Non-pigmented ciliary epithelial cell (primary cell): ENCODE measurements at regions not wholly inside any gene's neighbourhood (a gene's known extent, or its start where the extent isn't known, plus 50 kb on each side); places are given as distances from the start of the nearest gene placed in this dataset.
A peak's percentile ranks its signal among the peaks of the same experiment; 100 is the strongest.
"Not testable (repeated sequence)": the region's sequence is repeated elsewhere in the genome, so short reads cannot be mapped to it uniquely, and the experiment has no call there.

Source experiments
- DNase-seq: peaks from one replicate; pipeline ENCODE4 v3.0.0-alpha.2; 2010; ENCODE audit warnings: low read depth

DNA sequence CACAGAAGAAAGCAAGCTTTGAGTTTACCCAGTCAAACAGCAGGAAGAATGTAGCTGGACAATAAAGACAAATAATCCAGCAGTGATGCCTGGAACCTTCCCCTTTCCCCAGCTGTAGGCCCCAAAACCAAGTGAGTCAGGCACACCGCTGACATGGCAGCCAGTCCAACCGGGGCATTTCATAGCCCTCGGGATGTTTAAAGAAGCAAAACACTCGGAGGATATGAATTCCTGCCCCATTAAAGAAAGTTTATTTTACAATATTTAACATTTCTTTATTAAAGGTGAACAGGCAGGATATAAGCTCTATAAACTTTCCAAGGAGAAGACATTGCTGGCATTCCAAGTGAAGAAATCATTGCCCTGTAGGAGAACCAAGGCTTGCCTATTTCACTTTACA is 507.6 kb upstream of the TNP1 start:
- DNase-seq: no peak

DNA sequence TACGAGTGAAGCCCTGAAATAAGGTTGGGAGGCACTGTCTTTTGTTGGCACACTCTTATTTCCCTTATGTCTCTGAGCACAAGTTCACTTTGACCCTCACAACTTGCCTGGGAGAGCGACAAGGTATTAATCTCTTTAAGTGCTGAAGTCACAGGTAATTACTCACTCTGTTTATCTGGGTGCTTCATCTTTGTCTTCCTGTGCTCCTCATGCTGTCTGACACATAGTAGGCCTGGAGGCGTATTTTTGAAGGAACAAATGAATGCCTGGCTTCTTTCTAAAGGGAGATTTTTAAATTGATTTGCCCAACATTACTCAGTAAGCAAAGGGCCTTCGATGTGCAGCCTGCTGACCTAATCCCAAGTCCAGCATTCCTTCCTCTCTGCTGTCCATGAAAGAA is 507.1 kb upstream of the TNP1 start:
- no peak for DNase-seq

DNA sequence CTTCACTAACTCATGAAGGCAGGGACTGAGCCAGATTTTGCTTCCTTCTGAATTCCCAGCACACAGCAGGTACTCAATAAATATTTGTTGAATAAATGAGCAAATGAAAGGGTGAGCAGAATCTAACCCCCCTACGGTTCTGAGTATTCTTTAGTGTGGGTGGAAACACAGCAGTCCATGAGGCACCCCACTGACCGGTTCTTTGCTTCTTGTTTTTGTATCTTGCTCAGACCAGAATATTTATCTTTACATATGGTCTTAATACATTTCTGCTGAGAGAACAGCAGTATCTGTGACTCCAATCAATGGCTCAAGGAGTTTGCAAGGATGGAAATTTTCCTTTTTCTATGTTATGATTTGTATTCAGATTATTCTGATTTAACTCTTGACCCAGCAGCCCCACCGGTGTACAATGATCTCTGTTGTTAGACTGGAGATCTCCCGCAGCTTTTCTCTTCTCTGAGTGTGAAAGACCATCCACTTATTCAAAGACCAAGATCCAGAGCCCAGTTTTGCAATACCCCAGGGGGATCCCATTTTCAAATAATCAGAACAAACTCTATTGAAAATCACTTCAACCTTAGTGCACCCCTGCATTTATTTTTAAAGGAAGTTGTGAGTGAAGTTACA is 506.5 kb upstream of the TNP1 start:
- DNase-seq: no peak

DNA sequence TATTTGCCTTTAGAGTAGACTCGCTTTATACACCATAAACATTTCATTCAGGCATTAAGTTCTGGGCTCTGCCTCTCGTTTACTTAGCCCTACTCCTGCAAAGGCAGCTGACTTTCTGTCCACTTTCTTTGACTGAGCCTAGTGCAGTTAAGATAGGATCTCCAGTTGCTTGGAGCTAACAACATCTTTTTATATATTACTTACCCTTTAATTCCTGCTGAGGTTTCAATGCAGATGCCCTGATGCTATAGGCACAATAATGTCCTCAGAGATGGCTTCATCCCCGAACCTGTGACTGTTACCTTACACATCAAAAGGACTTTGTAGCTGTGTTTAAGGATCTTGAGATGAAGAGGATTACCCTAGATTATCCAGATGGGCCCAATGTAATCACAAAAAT is 505.8 kb upstream of the TNP1 start:
- DNase-seq: no peak

DNA sequence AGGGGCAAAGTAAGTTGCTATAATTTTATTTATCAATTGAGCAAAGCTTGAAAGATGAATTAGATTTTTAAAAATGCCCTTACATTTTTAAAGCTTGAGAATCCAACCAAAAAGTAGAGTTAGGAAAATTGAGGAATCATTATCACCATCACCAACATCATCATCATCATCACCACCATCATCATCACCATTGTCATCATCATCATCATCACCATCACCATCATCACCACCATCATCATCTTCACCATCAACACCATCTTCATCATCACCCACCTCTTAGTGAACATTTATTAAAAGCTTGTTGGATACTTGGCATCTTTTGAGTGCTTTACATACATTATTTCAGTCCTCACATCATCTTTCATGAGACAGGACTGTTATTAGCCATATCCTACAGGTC is 504.4 kb upstream of the TNP1 start:
- DNase-seq: no peak

DNA sequence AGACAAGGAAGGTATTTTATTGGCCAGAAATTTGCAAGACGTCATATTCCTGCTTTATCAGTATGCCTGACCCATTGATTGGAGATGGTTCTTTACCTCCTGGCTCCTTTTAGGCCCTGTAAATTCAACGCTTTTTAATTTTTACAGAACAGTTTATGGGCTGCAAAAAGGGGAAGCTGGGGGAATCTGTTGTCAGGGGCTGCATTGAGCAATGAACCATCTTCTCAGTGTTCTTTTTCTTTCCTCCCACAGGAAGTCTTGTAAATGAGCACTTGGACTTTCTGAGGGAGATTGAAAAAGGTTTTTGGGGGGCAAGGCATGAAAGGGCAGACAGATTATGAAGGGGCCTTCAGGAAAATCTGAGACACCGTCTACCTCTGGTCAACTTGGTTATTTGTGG is 503.6 kb upstream of the TNP1 start:
- no peak for DNase-seq

DNA sequence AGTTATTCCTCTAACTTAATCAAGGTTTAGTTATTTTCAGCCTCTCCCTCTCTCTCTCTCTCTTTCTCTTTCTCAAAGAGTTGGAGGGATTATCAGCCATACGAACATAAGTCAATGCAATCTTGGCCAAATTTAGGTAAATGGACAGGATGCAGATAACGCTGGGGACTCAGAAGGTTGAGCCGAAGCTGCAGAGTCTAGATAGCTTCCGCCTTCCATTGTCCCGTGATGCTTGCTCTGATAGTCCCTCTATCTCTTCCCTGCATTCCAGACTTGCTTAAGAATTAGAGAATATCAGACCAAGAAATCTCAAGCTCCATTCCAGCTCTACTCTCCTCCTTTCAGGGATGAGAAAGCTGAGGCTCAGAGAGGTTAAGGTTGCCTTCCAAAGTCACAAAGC is 502.8 kb upstream of the TNP1 start:
- no peak for DNase-seq

DNA sequence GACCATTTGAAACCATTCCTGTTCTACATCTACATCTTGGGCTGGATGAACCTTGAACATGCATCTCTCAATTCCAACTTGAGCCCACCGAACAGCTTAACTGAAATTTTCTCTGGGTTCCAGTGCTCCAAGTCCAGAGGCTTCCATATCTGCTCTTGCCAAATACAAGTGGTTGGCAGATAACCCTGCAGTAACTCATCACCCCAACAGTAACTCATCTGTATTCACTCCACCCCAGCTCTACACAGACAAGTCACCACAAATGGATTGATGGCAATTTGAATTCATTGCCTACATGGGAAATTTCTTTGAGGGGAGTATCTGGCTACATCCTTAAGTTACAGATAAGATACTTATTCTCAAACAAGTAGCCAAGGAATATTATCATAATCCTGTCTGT is 502.4 kb upstream of the TNP1 start:
- DNase-seq: no peak

DNA sequence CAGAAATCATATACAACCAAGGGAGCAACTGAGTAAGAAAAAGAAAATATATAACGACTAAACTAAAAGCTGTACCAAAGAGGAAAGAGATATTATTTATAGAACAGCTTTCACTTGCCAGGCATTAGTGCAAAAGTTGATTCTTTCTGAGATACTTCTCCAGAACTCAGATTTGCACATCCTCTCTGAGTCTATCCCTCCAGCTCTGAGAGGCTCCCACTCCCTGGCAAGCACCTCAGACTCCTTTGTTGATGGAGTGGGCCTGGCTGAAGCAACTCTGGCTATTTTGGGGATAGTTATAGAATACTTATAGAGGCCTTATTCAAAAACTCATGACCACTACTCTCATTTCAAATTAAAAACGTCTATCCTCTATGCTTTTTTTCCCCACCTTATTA is 501.6 kb upstream of the TNP1 start:
- no peak for DNase-seq

DNA sequence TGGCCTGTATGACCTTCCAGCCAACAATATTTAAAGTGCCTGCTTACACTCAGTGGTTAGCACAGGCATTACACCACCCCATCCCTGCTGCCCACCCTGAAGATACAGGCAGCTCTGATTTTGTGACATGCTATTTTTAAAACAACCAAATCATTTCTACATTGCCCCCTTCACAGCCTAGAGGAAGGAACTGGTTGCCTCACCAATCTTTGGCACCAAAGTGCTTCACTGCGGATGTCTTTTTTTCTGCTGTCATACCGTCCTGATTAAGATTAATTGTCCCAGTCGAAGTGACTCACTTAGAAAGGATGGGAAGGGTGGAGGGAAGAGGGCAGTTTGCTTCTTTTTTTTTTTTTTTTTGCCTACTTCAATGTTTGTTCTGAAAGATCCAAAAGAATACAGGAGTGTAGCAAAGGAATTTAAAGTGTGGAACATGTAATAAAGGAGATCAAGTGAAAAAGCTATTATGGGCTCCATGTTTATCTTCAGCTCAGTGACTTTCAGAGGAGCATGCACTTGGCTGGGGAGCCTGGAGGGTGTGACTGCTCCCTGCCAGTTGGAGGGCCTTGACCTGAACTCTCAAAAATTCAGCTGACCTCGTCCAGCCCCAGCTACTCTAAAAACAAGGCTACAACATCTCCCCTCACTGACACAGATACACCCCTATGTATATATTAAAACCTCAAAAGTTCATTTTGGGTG is 501.1 kb upstream of the TNP1 start:
- DNase-seq: no peak

DNA sequence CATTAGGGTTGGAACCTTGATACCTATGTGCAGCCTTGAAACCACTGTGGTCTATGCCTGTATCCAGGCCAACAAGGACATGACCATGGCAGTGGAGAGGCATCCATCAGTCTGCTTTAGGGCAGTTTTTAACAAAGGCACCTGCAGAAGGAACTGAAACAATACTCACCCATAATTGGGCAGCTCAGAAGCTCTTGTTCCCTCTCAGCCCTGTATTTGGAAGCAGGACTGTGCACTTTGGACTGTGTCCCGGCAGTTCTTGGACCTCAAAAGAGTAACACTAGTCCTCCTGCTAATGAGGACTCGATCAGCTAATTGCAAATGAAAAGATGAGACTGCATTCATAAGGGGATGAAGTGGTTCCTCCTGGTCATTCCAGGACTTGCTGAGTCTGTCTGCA is 500.2 kb upstream of the TNP1 start:
- no peak for DNase-seq

DNA sequence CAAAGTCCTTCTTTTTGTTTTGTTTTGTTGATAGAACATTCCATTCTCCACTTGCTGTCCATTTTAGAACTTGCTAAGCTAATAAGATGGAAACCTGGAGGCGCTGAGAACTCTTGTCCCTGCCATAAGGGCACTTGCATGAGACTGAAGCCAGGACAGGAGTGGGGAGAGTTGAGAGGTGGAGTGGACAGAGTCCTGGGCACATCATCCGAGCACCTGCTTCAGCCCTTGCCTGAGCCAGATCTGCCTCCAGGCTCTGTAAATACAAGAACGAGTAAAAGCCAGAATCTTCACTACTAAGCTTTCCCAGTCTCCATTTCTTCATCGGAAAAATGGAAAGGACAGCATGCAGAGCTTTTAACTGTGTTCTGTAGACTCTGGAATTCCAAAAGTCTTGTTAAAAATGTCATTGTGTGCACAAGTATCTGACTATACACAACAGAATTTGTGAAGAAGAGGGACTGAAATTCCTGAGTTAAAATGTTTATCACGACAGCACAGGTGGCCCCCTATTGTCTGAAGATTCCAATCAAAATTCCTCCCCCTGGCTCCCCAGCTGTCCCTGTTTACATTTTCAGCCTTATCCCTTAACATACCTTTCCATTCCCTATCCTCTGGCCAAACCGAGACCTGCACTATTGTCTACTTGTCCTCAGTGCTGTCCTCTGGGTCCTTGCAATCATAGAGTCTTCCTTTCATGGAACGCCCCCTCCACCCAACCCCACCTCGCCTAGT is 498.2 kb upstream of the TNP1 start:
- no peak for DNase-seq

DNA sequence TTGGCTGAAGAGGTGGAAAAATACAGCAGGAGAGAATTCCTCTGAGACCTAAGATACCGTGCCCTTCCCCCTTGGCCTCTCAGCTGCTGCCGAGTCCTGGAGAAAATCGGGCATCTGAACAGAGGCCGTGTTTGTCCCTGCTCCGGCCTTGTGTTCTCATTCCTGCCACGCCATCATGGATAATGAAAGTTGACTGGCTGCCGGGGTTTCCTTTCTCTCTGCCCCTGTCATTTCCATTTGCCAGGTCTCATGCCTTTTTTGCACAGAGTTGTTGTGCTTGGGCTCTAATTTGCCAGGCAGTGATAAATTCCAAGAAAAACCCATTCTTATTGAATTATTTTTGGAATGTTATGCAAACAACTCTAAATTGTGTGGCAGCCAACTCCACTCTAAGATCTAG is 496.9 kb upstream of the TNP1 start:
- DNase-seq: no peak

DNA sequence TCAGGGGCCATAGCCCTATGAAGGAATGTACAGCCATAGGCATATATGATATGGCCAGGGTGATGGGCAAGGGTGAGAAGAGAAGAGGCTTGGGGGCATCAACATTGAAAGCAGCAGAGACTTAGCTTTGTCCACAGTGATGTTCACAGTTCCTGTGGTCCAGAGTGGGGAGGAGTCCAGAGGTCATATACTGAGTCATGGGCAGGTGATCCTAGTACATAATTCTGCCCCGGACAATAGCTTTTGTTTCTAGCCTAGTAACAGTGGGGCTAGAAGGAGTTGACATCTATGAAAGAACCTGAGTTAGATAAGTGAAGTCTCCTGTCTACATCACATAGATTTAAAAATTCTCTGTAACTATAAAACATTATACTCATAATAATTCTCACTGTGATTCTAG is 496.3 kb upstream of the TNP1 start:
- DNase-seq: no peak

DNA sequence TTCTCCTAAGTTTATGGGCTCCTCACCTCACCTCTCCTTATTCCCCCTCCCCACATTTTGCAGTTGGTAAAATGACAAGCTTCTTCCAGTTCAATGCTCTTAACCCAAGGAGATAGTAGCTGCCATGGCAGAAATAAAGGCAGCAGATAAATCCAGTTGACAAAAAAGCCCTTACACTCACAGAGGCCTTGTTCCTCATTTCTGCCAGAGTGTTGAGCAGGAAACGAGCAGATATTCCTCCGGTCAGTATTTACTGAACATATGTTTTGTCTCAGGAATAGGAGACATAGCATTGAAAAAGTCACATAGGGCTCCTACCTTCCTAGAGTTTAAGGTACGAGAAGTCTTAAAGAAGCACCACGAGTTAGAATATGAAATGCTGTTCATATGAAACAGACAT is 493.7 kb upstream of the TNP1 start:
- DNase-seq: no peak

DNA sequence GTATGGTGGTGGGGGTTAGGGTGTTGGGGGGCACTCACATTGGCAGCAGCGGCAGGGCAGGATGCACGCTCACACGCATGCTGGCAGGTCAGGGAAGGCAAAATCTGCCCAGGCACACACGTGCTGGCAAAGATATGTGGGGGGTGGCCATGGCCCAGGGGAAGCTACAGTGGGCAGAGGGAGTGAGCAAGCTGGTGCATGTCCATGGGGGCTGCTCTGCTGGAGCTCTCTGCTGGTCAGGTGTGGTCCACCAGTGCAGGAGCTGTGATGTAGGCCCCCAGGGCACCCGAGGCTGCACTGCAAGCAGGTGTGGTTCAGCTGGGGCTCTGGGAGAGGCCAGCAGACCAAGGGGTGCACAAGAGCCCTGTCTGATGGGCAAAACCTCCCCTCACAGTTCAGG is 491.5 kb upstream of the TNP1 start:
- no peak for DNase-seq

DNA sequence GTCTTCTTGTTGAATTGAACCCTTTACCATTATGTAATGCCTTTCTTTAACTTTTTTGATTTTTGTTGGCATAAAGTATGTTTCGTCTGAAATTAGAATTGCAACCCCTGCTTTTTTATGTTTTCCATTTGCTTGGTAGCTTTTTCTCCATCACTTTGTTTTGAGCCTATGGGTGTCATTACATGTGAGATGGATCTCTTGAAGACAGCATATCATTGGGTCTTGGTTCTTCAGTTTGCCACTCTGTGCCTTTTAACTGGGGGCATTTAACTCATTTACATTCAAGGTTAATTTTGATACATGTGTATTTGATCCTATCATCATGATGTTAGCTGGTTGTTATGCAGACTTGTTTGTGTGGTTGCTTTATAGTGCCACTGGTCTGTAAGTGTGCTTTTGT is 489.4 kb upstream of the TNP1 start:
- no peak for DNase-seq

DNA sequence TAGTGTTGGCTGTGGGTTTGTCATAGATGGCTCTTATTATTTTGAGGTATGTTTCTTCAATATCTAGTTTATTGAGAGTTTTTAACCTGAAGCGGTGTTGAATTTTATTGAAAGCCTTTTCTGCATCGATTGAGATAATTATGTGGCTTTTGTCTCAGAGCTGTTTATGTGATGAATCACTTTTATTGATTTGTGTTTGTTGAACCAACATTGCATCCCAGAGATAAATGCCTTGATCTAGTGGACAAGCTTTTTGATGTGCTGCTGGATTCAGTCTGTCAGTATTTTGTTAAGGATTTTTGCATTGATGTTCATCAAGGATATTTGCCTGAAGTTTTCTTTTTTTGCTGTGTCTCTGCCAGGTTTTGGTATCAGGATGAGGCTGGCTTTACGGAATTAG is 487.8 kb upstream of the TNP1 start:
- DNase-seq: not testable (repeated sequence)

DNA sequence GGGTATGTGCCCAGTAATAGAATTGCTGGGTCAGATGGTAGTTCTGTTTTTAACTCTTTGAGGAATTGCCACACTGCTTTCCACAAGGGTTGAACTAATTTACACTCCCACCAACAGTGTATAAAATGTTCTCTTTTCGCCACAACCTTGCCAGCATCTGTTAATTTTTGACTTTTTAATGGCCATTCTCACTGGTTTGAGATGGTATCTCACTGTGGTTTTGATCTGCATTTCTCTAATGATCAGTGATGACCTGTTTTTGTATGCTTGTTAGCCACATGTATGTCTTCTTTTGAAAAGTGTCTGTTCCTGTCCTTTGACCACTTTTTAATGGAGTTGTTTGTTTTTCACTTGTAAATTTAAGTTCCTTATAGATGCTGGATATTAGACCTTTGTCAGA is 486.2 kb upstream of the TNP1 start:
- not testable (repeated sequence) for DNase-seq

DNA sequence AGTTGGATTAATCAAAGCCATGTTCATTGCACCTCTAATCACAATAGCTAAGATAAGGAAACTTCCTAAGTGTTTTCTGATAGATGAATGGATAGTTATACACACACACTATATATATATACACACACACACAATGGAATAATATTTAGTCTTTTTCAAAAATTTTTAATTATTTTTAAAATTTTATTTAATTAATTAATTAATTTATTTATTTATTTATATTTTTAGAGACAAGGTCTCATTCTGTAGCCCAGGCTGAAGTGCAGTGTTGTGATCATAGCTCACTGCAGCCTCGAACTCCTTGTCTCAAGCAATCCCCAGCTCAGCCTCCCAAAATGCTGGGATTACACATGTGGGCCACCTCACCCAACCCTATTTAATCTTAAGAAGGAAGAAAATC is 481.0 kb upstream of the TNP1 start:
- DNase-seq: no peak

DNA sequence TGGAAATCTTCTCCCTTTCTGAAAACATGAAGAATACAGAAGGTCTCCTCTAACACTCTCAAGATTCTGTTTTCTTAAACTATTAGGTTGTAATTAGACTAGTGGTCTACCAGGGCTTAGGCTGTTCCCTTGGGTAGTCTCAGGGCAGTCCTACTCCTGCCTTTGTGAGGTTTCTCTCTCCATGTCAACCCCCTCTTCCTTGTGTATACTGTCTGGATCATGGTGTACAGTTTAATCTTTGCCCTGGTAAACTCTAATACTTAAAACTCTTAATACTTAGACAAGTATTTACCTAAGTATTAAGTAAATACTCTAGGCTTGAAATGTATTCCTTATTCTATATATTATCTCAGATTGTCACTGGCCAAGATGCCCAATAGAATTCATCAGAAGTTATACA is 480.3 kb upstream of the TNP1 start:
- DNase-seq: no peak

DNA sequence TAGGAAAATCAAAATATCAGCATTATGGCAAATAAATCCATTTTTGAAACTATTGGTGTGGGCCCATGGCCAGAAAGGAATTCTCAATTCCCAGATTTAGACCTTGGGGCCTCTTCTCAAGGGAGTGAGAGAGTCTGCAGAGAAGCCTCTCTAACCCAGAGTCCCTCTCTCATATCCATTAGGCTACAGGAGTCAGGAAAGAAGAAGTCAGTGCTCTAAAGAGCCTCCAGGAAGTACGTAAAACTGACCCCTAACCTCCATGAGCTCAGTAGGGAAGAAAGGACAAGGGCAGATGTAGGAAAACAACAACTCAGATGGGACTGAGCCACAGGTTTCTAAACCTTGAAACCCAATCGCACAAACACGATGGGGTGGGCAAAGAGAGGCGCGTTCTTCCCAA is 479.9 kb upstream of the TNP1 start:
- DNase-seq: no peak

DNA sequence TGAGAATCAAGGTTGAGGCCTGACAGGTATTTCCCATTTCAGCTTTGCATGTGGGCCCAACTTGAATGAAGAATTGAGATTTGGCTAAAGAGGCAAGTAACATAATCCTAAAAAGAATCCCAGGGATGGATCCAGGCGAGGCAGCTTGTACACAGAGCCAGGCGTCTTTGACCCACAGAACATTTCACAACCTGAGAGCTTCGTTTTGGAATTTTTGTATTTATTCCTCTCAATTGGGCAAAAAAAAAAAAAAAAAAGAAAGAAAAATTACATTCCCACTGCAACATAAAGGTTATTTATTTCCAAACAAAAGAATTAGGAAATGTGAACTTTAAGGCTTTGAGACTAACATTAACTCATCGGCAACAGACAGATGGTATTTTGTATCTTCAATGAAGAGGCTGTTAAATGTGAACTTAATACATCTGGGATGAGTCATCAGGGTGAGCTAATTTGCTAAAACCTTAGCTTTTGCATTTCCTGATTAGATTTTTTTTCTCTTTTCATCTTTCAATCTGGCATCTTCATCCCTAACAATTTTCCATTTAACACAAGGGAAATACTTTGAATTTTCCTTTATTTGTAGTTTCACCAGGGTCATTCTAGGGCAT is 478.5 kb upstream of the TNP1 start:
- peak; percentile 60 for DNase-seq
